ENCODE measurements at regions not wholly inside any gene's neighbourhood (a gene's known extent, or its start where the extent isn't known, plus 50 kb on each side); places are given as distances from the start of the nearest gene placed in this dataset.

DNA sequence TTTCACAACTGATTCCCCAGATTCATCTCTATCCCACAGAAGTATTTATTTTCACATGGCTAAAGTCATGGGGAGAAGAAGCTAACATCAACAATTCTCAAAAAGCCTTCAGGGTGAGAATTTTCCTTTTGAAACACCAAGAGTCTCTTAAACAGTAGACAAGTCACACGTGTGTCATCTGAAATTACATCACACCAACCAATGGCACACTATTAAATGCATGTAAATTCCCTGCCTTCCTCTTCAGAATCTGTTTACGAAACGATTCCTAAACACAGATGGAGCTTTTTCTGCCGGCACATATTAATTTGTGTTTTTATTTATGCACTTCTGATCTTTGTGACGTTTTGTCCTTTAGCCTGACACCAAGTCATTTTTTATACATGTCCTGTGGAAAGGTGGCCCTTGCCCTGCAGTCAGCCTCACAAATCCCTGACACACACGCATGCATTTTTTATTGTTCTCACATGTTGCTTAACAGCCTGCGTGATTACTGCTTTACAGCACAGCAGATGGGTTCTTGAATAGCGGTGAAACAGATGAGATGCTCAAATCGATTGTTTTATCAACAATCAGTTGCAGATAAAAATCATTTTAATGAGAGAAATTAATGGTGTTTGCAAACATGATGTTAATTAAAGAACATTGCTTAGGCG lies 735.9 kb upstream of the TENM3 start:
- DNase-seq (ENCODE audit: low spot score) = no peak

DNA sequence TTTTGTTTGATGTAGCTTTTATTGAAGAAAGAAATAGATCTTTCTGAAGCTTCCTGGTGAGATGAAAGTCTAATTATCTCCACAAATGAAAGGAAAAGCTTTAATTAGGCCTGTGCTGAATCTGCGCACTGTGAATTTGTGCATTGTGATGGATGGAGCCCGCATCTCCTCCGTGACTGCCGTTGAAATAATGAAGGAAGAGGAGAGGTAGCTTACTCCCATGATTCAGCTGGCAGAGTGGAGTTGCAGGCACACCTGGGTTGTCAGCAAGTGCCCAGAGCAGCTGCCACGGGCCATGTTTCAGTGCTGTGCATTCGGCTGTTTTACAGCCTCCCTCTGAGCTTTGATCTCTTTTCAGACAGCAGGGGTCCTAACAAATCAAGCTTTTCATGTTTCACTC lies 735.3 kb upstream of the TENM3 start:
- no peak for DNase-seq (ENCODE audit: low spot score)

DNA sequence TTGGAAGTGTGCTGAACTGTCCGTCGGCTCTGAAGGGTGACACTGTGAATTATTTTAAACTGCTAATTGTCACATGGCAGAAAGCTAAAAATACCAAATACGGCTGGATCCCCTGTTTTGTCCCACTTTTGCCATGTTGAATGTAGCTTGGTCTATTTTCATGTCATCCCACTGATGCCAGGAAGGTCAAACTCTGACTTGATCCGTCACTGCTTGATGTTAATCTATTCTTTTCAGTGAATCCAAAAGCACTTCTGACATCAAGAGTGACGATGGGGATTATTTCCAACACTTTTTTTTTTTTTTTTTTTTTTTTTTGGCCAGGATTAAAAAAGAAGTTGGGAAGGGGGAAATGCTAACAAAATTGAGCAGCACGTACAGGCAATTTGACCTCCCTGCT lies 734.6 kb upstream of the TENM3 start:
- DNase-seq (ENCODE audit: low spot score) = no peak

DNA sequence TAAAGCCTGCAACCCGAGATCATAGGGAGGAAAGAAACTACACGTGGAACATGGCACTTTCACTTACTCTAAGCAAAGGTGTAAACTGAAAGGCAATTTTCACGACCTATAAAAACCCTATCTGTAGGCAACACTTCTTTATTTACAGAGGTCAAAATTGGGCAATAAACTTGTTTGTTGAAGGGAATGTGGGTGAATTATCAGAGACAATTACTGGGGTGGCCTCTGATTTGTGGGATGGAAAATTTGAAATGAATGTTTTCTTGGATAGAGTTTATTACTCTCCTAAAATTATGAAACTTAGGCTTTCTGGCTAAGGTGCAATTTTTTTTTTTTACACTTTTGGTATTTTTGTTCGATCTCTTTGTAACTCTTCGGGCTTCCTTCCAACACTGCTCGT lies 734.1 kb upstream of the TENM3 start:
- DNase-seq (ENCODE audit: low spot score) = no peak

DNA sequence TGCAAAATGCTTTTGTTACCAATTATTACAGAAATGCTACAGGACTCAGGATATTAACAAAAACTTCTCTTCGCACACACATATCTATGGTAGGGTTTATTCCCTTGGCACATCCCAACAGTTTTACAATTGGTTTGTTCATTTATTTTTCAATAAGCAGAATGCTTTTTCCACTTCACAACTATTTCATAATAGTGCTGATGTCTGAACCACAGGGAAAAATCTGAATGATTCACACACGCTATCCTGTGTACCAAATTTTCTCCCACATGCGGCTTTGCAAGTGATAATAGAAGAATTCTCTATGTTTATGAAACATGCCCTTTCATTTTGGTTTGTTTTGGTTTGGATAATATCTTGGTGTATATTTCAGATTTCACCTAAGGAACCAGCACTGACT lies 725.7 kb upstream of the TENM3 start:
- DNase-seq (ENCODE audit: low spot score) = no peak

DNA sequence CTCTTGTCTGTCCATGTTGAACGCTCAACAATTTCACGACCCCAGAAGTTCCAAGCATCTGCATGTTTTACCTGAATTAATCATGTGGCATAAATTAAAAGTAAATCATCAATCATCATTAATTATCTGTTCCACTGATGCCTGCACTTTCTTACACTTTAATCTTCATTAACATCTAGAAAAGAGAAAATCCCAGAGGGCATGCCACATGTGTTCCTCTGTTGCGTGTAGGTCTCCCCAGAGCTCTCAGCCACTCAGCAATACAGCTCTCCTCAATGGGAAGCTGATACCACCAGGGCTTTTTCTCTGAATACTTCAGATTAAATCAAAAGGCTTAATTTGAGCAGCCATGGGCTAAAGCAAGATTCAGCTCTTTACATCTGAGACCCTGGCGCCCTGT lies 722.4 kb upstream of the TENM3 start:
- DNase-seq (ENCODE audit: low spot score) = no peak

DNA sequence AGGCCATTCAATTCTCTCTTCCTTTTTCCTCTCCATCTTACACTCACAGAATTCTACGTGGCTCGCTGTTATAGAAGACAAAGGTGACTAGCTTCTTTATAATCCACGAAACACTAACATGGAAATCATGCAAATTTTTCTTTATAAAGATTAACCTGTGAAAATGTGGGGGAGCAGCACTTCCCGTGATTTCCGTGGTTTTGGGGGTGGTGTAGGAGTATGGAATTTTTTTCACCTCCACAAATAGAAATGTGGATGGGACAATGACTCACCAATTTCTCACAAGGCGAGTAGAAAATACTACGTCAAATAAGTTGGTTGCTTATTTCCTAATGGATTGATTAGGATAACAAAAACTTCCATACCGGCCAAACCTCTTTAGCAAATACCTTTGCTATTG lies 719.2 kb upstream of the TENM3 start:
- DNase-seq (ENCODE audit: low spot score) = no peak

DNA sequence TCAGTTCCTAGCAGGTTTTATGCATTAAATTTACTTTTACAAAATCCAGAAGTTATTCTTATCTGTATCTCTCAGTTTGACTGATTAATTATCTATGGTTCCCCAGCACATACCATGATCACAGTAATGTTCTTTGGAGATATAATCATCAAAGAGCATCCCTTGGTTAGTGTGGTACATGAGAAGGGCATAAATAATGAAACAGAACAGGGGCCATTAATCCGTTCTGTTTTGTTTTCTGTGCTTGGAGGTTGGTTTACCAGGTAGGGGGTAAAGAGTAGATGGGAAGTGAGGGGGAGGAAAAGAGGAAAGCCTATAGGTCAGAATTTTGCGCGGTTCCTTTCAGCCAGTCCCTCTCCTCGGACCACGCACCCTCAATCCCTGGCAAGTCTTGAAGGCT lies 718.7 kb upstream of the TENM3 start:
- no peak for DNase-seq (ENCODE audit: low spot score)

DNA sequence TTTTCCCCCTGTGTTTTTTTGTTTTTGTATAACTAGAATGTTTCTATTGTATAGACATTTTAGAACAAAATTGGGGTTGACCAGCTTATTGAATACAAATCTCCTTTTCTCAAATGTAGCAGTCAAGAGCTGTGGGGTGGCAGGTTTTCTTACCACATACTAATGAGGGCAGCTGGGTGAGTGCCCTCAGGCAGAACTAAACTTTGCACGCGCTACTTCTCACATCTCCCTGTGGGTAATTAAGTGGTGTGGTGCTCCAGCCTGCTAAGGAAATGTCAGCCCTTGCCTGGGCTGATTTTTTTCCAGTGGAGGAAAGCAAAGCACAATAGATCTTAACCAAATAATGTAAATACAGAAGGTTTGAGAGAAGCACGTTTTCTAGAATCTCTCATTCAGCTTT lies 717.6 kb upstream of the TENM3 start:
- DNase-seq (ENCODE audit: low spot score) = no peak

DNA sequence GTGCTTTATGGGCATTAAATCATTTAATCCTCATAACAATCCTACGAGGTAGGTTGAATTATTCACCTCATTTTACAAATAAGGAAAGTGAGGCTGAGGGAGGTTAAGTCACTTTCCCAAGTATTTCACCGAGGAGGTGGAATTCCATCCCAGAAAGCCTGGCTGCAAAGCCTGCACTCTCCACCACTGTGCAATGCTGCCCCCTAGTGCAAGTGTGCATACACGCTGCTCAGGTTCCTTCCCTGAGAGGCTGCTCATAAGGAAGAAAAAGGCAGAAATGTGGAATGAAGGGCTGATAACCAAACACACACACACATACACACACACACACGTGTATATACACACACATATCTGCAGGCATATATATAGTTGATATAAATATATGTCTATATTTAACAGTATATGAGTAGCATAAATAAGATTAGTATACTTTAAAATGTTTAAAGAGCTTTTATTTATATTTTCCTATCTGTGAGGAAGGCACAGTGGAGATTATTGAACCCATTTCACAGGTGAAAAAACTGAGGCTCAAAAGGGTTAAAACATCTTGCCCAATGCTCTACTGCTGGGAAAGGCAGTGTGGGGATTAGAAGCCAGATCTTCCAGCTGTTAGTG lies 714.5 kb upstream of the TENM3 start:
- peak; percentile 38 for DNase-seq (ENCODE audit: low spot score)

DNA sequence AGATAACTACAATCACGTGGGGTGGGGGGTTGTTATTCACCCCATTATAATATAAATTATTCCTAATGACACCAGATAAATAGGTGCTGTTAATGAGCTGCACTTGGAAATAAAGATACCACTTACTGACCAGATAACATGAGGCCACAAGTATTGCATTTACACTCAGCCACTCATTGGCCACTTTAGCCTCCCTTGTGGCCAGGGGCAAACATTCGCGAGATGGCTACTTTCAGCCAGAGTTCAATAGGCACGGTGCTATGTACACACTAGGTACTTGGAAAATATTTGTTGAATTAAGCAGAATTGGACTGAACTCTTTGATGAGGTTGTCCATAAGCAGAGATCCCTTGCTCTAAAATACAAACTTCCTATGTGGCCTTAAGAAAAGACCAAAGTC lies 713.7 kb upstream of the TENM3 start:
- DNase-seq (ENCODE audit: low spot score) = no peak

DNA sequence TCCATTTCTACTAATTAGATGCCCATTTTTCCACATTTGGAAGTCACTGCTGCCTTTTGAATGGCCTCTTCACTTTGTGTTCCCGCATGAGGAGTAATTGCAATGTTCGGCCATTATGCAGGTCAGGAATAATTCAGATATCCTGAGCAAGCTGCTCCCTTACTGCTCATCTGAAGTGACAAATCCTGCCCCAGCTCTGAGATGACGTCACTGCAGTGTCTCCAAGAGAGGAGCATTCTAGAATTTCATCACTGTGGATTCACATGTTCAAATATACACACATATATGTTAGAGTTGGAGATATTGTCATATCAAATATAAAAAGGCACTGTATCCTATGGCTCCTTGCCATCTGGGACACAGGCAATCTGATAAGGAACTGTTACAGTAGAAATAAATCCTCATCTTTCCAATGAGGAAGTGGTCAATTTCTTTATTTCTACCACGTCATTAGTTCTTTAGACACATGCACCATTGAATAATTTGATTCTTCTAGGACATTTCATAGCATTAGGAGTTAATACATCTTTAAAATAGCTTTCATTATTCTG lies 706.9 kb upstream of the TENM3 start:
- DNase-seq (ENCODE audit: low spot score) = no peak

DNA sequence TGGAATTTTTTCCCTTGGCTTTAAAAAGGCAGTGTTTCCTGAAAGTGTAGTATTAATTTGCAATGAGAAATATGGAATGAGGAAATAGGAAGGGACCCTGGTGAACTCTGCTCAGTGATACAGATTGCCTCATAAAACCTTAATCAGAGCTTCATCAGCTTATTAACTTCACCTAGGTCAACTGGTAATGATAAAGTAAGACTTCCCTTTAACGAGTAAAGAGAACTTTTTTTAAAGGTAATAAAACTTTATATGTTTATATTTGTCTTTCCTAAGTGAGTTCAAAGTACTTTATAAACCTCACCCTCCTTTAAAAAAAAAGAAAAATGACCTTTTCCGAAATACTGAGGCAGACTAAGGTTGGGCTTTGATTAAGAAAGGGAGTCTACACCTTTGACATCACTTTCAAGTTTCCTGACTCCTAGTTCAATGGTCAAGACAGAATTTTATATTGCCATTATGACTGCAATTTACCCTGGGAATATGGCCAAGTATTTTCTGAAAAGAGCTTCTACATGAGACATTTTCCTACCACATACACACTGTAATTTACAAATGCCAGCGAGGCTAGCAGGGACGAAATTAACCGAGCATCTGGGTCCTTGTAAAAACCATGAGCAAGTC lies 706.3 kb upstream of the TENM3 start:
- DNase-seq (ENCODE audit: low spot score) = no peak

DNA sequence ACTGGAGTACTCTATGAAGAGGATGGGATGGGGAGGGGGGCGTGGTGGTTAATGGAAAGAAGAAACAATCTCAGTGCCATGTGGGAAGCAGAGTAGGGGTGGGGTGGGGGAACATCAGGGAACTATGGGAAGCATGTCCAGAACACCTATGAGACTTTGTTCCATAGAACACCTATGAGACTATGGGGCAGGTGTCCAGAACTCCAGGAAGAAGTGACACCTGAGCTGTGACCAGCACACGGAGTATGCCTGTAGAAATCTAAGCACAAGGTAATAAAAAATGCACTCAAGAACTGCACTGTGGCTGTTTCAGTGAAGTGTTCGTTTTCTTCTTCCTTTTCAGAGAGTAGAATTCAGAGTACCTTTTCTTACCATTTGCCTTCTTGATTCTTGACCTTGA lies 704.8 kb upstream of the TENM3 start:
- DNase-seq (ENCODE audit: low spot score) = no peak

DNA sequence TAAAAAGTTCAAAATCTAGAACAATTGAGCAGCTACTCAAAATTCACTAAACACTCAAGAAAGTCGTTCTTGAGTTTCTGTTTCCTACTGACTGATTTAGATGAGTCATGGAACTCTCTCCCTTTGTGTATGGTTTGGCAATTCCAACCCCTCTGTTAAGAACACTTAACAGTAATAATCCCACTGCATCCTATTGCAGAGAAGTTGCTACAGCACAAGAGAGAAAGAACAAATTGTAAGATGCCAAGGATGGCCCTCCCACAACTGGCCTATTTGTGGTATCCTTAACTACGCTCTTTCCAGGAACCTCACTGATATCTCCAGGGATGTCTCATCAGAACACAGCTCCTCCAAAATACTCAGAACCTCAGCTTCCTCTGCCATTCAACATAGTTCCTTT lies 701.8 kb upstream of the TENM3 start:
- DNase-seq (ENCODE audit: low spot score) = no peak

DNA sequence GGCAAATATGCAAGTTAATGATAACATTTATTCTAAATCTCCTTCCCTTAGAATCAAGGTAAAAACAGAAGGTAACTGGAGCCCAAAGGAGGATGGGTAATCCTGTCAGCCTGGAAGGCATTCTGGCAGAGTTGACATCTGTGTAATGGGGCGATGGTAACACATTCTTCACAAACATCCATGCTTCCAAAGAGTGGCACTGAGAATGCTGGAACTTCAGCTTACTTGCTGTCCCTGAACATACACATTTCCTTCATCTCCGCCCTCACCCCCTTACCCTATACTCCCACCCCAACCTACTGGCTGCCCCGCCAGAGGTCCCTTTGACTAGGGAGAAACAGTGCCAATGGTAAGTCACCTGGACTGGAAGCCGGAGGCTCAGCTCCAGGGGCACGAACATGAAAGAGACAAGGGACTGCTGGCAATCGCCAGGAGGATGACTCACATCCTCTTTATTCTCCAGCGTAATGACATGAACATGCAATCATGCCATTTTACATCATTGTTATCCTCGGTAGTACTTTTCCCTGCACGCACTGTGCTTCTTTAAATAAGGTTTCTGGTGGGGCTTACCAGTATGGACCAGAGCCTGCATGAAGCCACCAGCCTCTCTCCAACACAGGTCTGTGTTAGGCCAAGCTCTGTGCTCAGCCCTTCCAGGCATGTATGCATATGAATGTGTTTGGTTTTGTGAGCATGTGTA lies 694.2 kb upstream of the TENM3 start:
- DNase-seq (ENCODE audit: low spot score) = peak; percentile 23

DNA sequence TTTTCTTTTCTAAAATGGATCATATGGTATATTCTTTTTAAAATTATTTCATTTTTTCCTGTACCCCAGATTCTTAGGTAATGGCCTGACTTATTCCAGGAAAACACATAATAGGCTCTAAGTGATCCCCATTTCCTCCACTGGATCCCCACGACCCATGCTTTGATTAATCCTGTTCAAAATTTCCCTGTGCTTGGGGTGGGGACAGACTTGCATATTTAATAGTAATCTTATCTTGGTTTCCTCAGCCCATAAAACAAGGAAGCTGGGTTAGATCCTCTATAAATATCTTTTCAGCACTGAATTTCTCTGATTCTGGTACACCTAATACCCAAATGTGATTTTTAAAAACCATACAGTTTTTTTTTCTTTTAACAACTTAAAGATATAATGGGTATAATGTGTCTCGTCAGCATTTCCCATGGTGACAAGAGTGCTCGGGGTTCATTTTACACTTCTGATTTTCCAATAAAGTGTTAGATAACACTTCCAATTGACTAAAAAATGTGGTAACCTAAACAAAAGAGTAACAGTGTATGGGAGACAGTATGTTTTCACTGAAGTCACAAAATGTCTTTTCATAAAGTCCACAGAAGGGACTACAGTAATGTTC lies 693.5 kb upstream of the TENM3 start:
- no peak for DNase-seq (ENCODE audit: low spot score)

DNA sequence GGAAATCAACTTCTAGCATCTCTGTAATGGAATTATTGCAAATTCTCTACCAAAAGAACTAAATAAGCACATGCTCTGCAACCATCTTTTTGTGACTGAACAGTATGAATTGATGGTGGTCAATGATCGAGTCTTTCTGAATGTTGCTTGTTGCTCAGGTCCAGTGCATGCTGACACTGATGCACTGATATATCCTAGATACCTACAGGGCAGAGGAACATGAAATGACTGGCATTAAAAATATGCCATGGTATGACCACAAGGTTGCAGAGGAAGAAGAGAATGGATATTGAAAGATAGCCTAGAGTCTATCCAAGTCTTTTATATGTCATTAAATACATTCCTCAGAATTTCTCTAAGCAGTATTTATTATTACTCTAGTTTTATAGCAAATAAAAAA lies 692.8 kb upstream of the TENM3 start:
- no peak for DNase-seq (ENCODE audit: low spot score)

DNA sequence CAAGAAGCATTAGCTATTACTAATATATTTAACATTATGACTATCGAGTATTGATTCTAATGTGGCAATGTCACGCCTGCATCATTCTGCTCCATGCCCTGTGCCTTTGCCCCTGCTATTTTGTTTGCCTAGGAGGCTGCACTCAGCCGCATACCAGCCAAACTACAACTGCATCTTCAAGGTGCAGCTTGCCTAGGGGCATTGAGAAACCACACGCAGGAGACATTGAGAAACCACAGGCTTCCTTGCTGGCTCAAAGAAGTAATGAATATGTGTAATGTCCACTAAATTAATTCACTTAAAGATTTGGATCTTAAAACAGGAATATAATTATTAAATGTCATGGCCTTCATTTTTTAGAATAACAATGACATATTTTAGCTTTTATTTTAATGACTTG lies 683.6 kb upstream of the TENM3 start:
- no peak for DNase-seq (ENCODE audit: low spot score)

DNA sequence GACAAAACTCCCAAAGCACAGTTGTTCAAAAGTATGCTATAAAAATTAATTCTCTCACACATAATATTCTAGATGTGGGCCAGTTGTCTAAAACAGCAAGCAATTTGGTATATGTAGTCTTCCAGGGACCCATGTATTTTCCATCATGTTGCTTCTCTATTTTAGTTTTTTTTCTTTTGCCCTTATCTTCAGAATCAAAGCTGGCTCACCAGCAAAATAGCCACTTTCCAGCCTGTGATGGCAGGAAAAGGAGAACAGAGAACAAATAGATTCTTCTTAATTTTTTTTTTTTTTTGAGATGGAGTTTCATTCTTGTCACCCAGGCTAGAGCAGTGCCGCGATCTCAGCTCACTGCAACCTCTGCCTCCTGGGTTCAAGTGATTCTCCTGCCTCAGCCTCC lies 680.8 kb upstream of the TENM3 start:
- DNase-seq (ENCODE audit: low spot score) = no peak

DNA sequence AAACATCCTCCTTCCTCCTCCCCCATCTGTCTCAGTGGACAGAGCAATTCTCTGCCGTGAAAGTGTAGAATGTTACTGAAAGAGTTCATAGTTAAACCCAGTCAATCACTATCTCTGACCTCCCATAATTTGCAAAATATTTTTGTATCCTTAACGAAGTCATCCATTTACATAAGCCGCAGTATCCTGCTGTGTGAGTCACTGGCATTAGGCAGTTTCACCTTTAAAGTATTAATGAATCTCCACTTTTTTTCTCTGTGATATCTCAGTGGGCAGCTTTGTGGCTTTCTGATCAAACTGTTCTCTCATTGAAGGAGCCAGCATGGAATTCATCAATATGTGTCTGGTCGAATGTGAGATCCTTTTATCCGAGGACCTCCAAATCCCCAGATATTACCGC lies 678.6 kb upstream of the TENM3 start:
- DNase-seq (ENCODE audit: low spot score) = no peak

DNA sequence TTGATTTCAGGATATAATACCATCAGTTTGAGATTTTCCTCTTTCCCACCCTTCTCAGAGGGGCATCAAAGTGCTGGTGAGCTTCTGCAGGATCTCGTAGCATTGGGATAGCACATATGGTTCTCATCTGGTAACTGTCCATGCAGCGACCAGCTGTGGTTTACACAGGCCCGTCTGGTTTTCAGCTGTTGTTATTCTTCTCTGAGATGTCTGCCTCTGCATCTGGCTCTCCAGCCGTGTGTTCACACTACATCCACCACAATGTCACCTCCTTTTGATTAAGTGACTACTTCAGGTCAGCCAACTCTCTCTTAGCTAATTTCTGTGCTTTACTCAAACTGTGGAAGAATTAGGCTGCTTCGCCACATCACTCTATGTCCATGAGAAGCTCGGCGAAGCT lies 676.7 kb upstream of the TENM3 start:
- DNase-seq (ENCODE audit: low spot score) = no peak

DNA sequence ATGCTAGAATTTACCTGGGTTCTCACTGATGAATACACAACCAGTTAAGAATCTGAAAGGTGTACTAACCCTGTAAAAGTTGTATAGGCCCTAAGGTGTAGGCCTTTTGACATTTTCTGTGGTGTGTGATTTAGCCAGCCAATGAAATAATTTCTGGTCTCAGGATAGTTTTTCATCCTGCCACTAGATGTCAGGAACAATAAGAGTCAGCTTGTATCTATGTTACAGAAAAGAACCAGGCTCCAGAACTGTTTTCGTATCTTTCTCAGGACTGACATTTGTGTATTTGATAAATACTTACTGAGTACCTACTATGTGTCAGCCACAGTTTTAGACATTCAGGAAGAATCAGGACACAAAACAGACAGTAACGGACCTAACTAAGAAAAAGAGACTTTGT lies 673.6 kb upstream of the TENM3 start:
- peak; percentile 0 for DNase-seq (ENCODE audit: low spot score)

Measured in kidney capillary endothelial cell (primary cell).